Stimulated activated CD8-positive, alpha-beta memory T cell treated with anti-CD3 and anti-CD28 coated beads, Interleukin-7, amount 100 ng/mL, for 4 hours (primary cell): ENCODE measurements at regions not wholly inside any gene's neighbourhood (a gene's known extent, or its start where the extent isn't known, plus 50 kb on each side); places are given as distances from the start of the nearest gene placed in this dataset.

Source experiments
- DNase-seq, 2 donors: peaks; one replicate each; pipeline ENCODE4 v3.0.0-alpha.2; 2020; ENCODE audit warnings: low read depth in 2 of 2

- DNase-seq: no peak
These were observed 135.2 kb downstream of the RDH14 start for GRCh38 chr2:18425210-18425703.

- DNase-seq: no peak
These were observed 136.8 kb downstream of the RDH14 start for GRCh38 chr2:18423636-18424035.

GRCh38 chr2:18422432-18423165, 137.9 kb downstream of the RDH14 start:
- DNase-seq: no peak

GRCh38 chr2:18413676-18414396, 146.6 kb downstream of the RDH14 start:
- DNase-seq: no peak

- no peak for DNase-seq
These were observed 147.3 kb downstream of the RDH14 start for GRCh38 chr2:18412980-18413675.

GRCh38 chr2:18411626-18412025, 148.8 kb downstream of the RDH14 start:
- DNase-seq: no peak

GRCh38 chr2:18410543-18410942, 149.9 kb downstream of the RDH14 start:
- no peak for DNase-seq

- no peak for DNase-seq
These were observed 151.8 kb downstream of the RDH14 start for GRCh38 chr2:18408638-18409037.

- DNase-seq: no peak
These were observed 154.2 kb downstream of the RDH14 start for GRCh38 chr2:18406219-18406618.

- DNase-seq: no peak
These were observed 155.7 kb downstream of the RDH14 start for GRCh38 chr2:18404708-18405107.

- no peak for DNase-seq
These were observed 156.4 kb downstream of the RDH14 start for GRCh38 chr2:18403921-18404522.

- DNase-seq: no peak
These were observed 157.6 kb downstream of the RDH14 start for GRCh38 chr2:18402831-18403230.

- no peak for DNase-seq
These were observed 159.0 kb downstream of the RDH14 start for GRCh38 chr2:18401471-18401870.

- no peak for DNase-seq
These were observed 160.9 kb downstream of the RDH14 start for GRCh38 chr2:18399601-18400000.

GRCh38 chr2:18398833-18399232, 161.6 kb downstream of the RDH14 start:
- DNase-seq: no peak

- no peak for DNase-seq
These were observed 164.0 kb downstream of the RDH14 start for GRCh38 chr2:18396329-18397010.

GRCh38 chr2:18395555-18395954, 164.9 kb downstream of the RDH14 start:
- no peak for DNase-seq

- peak; percentile 15 to 38 for DNase-seq
These were observed 172.8 kb downstream of the RDH14 start for GRCh38 chr2:18387441-18388206.

- no peak for DNase-seq
These were observed 176.2 kb downstream of the RDH14 start for GRCh38 chr2:18384242-18384641.

- no peak for DNase-seq
These were observed 179.1 kb downstream of the RDH14 start for GRCh38 chr2:18381386-18381785.

- no peak for DNase-seq
These were observed 180.1 kb downstream of the RDH14 start for GRCh38 chr2:18380321-18380720.
